Adrenal gland (tissue), 5 donors: ENCODE measurements at regions not wholly inside any gene's neighbourhood (a gene's known extent, or its start where the extent isn't known, plus 50 kb on each side); places are given as distances from the start of the nearest gene placed in this dataset.
"Not testable (repeated sequence)": the region's sequence is repeated elsewhere in the genome, so short reads cannot be mapped to it uniquely, and the experiment has no call there.

Source experiments
- POLR2A ChIP-seq, 2 donors: fragments of 450-650 bp; IDR thresholded peaks; one replicate each; pipeline ENCODE4 v1.6.1; 2017; ENCODE audit warnings: antibody characterized with exemption in 2 of 2, mild to moderate bottlenecking in 2 of 2, moderate library complexity in 1 of 2
- TF ChIP-seq, protein P1 (sequence below), 6 experiments: fragments of 450-650 bp in 4 of 6; fragments of 200-600 bp in 2 of 6; sonication (generic) in 1 of 6; IDR thresholded peaks; 1 replicate in 5 of 6; 2 replicates in 1 of 6; pipeline versions ENCODE4 v1.5.1 to v1.8.0; 2016 to 2021; ENCODE audit warnings: antibody characterized with exemption in 6 of 6, mild to moderate bottlenecking in 2 of 6, moderate library complexity in 1 of 6
- donor health status: DM: no; HTN: no; CAD: no.

DNA sequence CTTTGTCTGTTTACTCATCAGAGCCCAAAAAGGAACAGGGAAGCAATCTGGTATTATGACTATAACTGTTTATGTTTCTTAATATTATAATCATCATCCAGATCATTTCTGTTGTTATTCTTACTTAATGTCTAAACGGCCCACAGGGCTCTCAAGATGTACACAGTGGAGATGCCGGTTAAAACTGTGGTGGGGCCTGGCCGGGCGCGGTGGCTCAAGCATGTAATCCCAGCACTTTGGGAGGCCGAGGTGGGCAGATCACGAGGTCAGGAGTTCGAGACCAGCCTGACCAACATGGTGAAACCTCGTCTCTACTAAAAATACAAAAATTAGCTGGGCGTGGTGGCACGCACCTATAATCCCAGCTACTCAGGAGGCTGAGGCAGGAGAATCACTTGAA lies 381.2 kb upstream of the CAMK1G start:
- TF ChIP-seq, protein P1, sequence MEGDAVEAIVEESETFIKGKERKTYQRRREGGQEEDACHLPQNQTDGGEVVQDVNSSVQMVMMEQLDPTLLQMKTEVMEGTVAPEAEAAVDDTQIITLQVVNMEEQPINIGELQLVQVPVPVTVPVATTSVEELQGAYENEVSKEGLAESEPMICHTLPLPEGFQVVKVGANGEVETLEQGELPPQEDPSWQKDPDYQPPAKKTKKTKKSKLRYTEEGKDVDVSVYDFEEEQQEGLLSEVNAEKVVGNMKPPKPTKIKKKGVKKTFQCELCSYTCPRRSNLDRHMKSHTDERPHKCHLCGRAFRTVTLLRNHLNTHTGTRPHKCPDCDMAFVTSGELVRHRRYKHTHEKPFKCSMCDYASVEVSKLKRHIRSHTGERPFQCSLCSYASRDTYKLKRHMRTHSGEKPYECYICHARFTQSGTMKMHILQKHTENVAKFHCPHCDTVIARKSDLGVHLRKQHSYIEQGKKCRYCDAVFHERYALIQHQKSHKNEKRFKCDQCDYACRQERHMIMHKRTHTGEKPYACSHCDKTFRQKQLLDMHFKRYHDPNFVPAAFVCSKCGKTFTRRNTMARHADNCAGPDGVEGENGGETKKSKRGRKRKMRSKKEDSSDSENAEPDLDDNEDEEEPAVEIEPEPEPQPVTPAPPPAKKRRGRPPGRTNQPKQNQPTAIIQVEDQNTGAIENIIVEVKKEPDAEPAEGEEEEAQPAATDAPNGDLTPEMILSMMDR (IDR thresholded peaks at IDR 0.05): not testable (repeated sequence)
- TF ChIP-seq POLR2A (IDR thresholded peaks at IDR 0.05): not testable (repeated sequence)
